ENCODE measurements at regions not wholly inside any gene's neighbourhood (a gene's known extent, or its start where the extent isn't known, plus 50 kb on each side); places are given as distances from the start of the nearest gene placed in this dataset.

DNA sequence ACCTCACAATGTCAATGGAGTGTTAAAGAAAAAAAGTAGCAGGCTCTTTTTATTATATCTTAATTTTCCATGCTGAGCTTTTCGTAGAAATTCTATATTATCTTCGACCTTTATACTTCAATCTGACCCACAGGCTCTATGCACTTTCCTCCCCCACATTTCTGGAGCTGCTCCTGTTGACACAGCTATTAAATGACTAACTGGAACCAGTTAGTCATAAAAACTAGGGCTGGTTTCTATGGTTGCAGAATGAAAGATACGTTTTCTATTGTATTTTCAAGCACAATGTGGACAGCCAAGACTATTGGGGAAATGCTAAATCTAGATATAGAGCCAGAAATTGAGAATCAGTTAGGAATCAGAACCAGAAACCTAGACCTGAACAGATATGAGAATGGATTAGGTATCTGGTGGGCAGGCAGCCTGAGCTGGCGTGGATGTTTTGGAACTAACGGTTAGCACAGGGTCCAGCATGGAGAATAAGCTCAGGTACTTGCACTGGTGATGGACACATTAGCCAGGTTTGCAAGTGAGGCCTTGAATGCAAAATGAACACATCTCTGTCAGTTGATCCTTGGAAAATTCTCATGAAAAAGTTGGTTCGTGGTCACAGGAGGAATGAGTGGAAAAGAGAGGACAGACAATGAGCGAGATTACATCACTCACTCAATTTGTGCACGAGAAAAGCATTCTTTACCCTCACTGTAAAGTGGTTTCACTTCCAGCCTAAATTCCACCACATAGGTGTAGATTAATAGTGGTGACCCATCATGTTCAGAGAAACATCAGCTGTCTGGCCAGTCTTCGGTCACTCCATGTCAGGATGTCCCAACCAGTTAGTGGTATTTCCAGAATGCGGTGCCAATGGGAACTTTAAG, 144.6 kb upstream of the EPHA4 start:
- CTCF ChIA-PET: no interaction called here
- no peak overlapping the region for H2AFZ ChIP-seq (ENCODE audit: low read depth, low read length, poor library complexity, severe bottlenecking)

DNA sequence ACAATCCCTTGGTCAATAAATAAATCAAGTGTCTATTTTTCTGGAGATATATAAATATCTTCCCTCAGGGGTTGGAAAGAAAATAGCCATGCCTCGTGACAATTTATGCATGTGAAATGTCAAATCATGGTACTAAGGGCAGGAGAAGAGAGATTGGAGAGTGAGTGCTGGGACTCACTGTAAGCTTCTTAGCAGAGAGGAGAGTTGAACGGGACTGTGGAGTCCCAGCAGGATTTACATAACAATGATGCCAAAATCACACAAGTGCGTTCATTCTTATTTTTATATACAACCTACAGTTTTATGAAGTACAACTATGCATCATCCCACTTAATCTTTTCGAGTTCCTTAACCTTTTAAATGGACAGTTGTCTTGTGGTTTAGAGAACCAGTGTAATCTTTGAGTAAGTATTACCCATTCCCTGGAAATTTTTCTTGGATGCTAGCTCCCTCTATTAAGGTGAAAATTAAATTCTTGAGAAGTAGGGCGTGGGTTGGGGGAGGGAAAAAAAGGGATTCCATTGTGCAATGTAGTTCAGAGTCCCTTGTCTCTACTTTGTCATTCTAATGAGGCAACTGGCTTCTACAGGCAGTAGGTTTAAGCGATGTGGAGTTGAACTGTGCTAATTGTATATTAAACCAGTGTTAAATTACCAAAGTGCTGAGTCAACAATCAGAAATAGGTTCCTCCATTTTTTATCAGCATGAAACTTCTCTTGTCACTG, 143.6 kb upstream of the EPHA4 start:
- Histone ChIP-seq H3K4me1 (ENCODE audit: control insufficient read depth in 1 of 2, insufficient read depth in 2 of 2, low read length in 2 of 2) (no peaks in the 10 kb centered on the region), H3K9ac (ENCODE audit: low read length) (no peak overlapping the region), H3K27me3 (ENCODE audit: insufficient read depth, low read length) (peaks cover 8% of the 10 kb centered on the region; the same call in 1 of the 2 replicates), H4K20me1 (ENCODE audit: insufficient read depth) (no peaks in the 10 kb centered on the region), H2AFZ (ENCODE audit: low read depth, low read length, poor library complexity, severe bottlenecking) (no peak overlapping the region), H3K79me2 (ENCODE audit: insufficient read depth, low read length) (no peaks in the 10 kb centered on the region), H3K27ac (ENCODE audit: low read depth, low read length) (no peak overlapping the region), H3K36me3 (ENCODE audit: control insufficient read depth in 1 of 2, insufficient read depth in 2 of 2, low read length in 2 of 2) (no peaks in the 10 kb centered on the region), H3K4me3 (replicated peaks in 1 of 2; ENCODE audit: low read depth in 1 of 2, low read length in 2 of 2) (no peak overlapping the region), H3K9me2 (ENCODE audit: insufficient read depth) (no peaks in the 10 kb centered on the region), H3K9me3 (ENCODE audit: control insufficient read depth in 1 of 2, insufficient read depth in 1 of 2, low read depth in 1 of 2, low read length in 2 of 2) (no peaks in the 10 kb centered on the region), H3K4me2 (ENCODE audit: low read length) (no peak overlapping the region)
- ChIA-PET RAD21 (ENCODE audit: low non-redundant PET in 1 of 2, low total read pairs in 2 of 2, uncharacterized antibody in 2 of 2, unreplicated experiment in 2 of 2) (no interaction called here), CTCF (no interaction called here), POLR2A (no interaction called here)
- intact Hi-C loops (cut with micrococcal nuclease): no loop called here
- ATAC-seq (no peak), DNase-seq (ENCODE audit: low read depth, low spot score) (no peak)
- TF ChIP-seq POLR2A (IDR thresholded peaks at IDR 0.05; ENCODE audit: borderline replicate concordance, extremely low read depth, insufficient read depth, insufficient read length) (no peak), SIN3A (IDR thresholded peaks at IDR 0.05; ENCODE audit: low read depth) (no peak)
- BruUV-seq (replicated peaks): no TSS peak

More for the DNA sequence above, 144.6 kb upstream of the EPHA4 start:
- H4K20me1 ChIP-seq (ENCODE audit: insufficient read depth): no peaks in the 10 kb centered on the region
- POLR2A ChIA-PET: no interaction called here
- no peaks in the 10 kb centered on the region for H3K36me3 ChIP-seq (ENCODE audit: control insufficient read depth in 1 of 2, insufficient read depth in 2 of 2, low read length in 2 of 2)
- H3K4me1 ChIP-seq (ENCODE audit: control insufficient read depth in 1 of 2, insufficient read depth in 2 of 2, low read length in 2 of 2): no peaks in the 10 kb centered on the region
- H3K9me2 ChIP-seq (ENCODE audit: insufficient read depth): no peaks in the 10 kb centered on the region
- no peak for DNase-seq (ENCODE audit: low read depth, low spot score)
- TF ChIP-seq EGR1 (IDR thresholded peaks at IDR 0.05; ENCODE audit: low read depth) (no peak), TCF7L2 (IDR thresholded peaks at IDR 0.05; ENCODE audit: borderline replicate concordance, extremely low read depth, insufficient read depth, insufficient read length) (no peak)
- H3K79me2 ChIP-seq (ENCODE audit: insufficient read depth, low read length): no peaks in the 10 kb centered on the region
- H3K4me2 ChIP-seq (ENCODE audit: low read length): no peak overlapping the region
- H3K9ac ChIP-seq (ENCODE audit: low read length): no peak overlapping the region
- RAD21 ChIA-PET (ENCODE audit: low non-redundant PET in 1 of 2, low total read pairs in 2 of 2, uncharacterized antibody in 2 of 2, unreplicated experiment in 2 of 2): no interaction called here
- no peak overlapping the region for H3K4me3 ChIP-seq (replicated peaks in 1 of 2; ENCODE audit: low read depth in 1 of 2, low read length in 2 of 2)
- BruUV-seq (replicated peaks): no TSS peak
- no peak overlapping the region for H3K27ac ChIP-seq (ENCODE audit: low read depth, low read length)
- peaks cover 6% of the 10 kb centered on the region; the same call in 1 of the 2 replicates for H3K27me3 ChIP-seq (ENCODE audit: insufficient read depth, low read length)
- no peak for ATAC-seq
- intact Hi-C loops (cut with micrococcal nuclease): no loop called here
- H3K9me3 ChIP-seq (ENCODE audit: control insufficient read depth in 1 of 2, insufficient read depth in 1 of 2, low read depth in 1 of 2, low read length in 2 of 2): no peaks in the 10 kb centered on the region

Measured in HCT116 (cell line).